NT2/D1 (cell line): ENCODE measurements at regions not wholly inside any gene's neighbourhood (a gene's known extent, or its start where the extent isn't known, plus 50 kb on each side); places are given as distances from the start of the nearest gene placed in this dataset.

ENCODE experiments used
- DNase-seq: peaks from one replicate; pipeline ENCODE4 v3.0.0-alpha.2; 2011; ENCODE audit warnings: low read depth, low spot score
- H3K27me3 ChIP-seq: 2 replicates; pipeline ENCODE4 v1.6.0; 2011; ENCODE audit warnings: mild to moderate bottlenecking; ENCODE audit not compliant: insufficient read length, insufficient read depth
- H3K36me3 ChIP-seq: 2 replicates; pipeline ENCODE4 v1.6.1; 2011; ENCODE audit warnings: mild to moderate bottlenecking, low read length, mixed read lengths; ENCODE audit not compliant: insufficient read depth, insufficient read length
- H3K4me1 ChIP-seq: 2 replicates; pipeline ENCODE4 v1.5.1; 2011; ENCODE audit not compliant: insufficient read depth, insufficient read length
- H3K4me3 ChIP-seq: 2 replicates; pipeline ENCODE4 v1.5.1; 2011; ENCODE audit warnings: low read depth; ENCODE audit not compliant: insufficient read length
- H3K9ac ChIP-seq: 2 replicates; pipeline ENCODE4 v1.6.0; 2011; ENCODE audit warnings: low read depth; ENCODE audit not compliant: insufficient read length
- H3K9me3 ChIP-seq: 2 replicates; pipeline ENCODE4 v1.5.1; 2011; ENCODE audit warnings: mild to moderate bottlenecking, low read length; ENCODE audit not compliant: insufficient read depth
- SUZ12 ChIP-seq: IDR thresholded peaks from 2 replicates; pipeline ENCODE4 v1.6.1; 2011; ENCODE audit not compliant: insufficient read length, insufficient read depth; ENCODE audit errors: extremely low read depth
- YY1 ChIP-seq: IDR thresholded peaks from 2 replicates; pipeline ENCODE4 v1.6.1; 2011; ENCODE audit not compliant: insufficient read length, insufficient read depth
- ZNF274 ChIP-seq: IDR thresholded peaks from 2 replicates; pipeline ENCODE4 v1.6.1; 2011; ENCODE audit warnings: mild to moderate bottlenecking, low read depth, low read length

- no peak for DNase-seq
- TF ChIP-seq YY1 (no peak), SUZ12 (no peak), ZNF274 (no peak)
- H3K9me3 ChIP-seq, result no peaks in the 10 kb centered on the region
- no peak overlapping the region for H3K4me3 ChIP-seq
- H3K9ac ChIP-seq, result no peak overlapping the region
- no peaks in the 10 kb centered on the region for H3K27me3 ChIP-seq
- H3K36me3 ChIP-seq, result no peaks in the 10 kb centered on the region
- H3K4me1 ChIP-seq, result no peaks in the 10 kb centered on the region
Observed at GRCh38 chr15:53884441-53884840, 93.8 kb upstream of the UNC13C start.

GRCh38 chr15:53882311-53882710 lies 95.9 kb upstream of the UNC13C start:
- DNase-seq, result no peak
- Histone ChIP-seq H3K9ac (no peak overlapping the region), H3K36me3 (no peaks in the 10 kb centered on the region), H3K27me3 (no peaks in the 10 kb centered on the region), H3K9me3 (no peaks in the 10 kb centered on the region), H3K4me1 (no peaks in the 10 kb centered on the region), H3K4me3 (no peak overlapping the region)
- no peak for TF ChIP-seq ZNF274
- no peak for TF ChIP-seq YY1
- no peak for TF ChIP-seq SUZ12

GRCh38 chr15:53880357-53880756 lies 97.9 kb upstream of the UNC13C start:
- Histone ChIP-seq H3K4me1 (no peaks in the 10 kb centered on the region), H3K9ac (no peak overlapping the region), H3K36me3 (no peaks in the 10 kb centered on the region), H3K4me3 (no peak overlapping the region), H3K27me3 (no peaks in the 10 kb centered on the region), H3K9me3 (no peaks in the 10 kb centered on the region)
- DNase-seq, result no peak
- TF ChIP-seq ZNF274, result no peak

DNA sequence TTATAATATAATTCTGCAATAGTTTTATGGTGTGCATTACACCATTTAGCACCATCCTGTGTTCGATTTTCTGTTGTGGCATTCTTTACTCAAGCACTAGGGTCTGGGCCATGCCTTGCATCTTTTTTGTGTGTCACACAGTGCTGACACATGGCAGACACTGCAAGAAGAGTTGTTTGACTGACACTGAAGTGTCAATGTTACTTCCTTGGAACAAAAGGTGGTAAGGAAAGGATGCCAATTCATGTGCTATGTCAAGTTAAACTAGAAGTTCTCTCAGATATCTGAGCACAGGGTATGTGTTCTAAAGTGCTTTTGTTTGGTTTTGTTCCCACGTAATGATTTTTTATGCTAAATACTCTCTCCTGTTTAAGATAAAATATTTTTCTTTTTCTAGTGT lies 102.5 kb upstream of the UNC13C start:
- no peaks in the 10 kb centered on the region for H3K36me3 ChIP-seq
- TF ChIP-seq YY1, result no peak
- no peak for TF ChIP-seq SUZ12
- no peak for TF ChIP-seq ZNF274
- no peaks in the 10 kb centered on the region for H3K4me1 ChIP-seq
- no peak for DNase-seq
- H3K9ac ChIP-seq, result no peak overlapping the region
- H3K9me3 ChIP-seq, result no peaks in the 10 kb centered on the region
- no peaks in the 10 kb centered on the region for H3K27me3 ChIP-seq
- H3K4me3 ChIP-seq, result no peak overlapping the region

- TF ChIP-seq ZNF274 (no peak), SUZ12 (no peak), YY1 (no peak)
- no peak for DNase-seq
- H3K4me3 ChIP-seq, result no peak overlapping the region
Observed at GRCh38 chr15:53875139-53875538, 103.1 kb upstream of the UNC13C start.

GRCh38 chr15:53872410-53872809 lies 105.8 kb upstream of the UNC13C start:
- H3K4me3 ChIP-seq, result no peak overlapping the region
- no peaks in the 10 kb centered on the region for H3K4me1 ChIP-seq
- H3K9ac ChIP-seq, result no peak overlapping the region
- H3K9me3 ChIP-seq, result peaks cover 22% of the 10 kb centered on the region
- TF ChIP-seq SUZ12, result no peak
- TF ChIP-seq ZNF274, result no peak
- TF ChIP-seq YY1, result no peak
- no peak for DNase-seq
- no peaks in the 10 kb centered on the region for H3K27me3 ChIP-seq
- H3K36me3 ChIP-seq, result no peaks in the 10 kb centered on the region

More at GRCh38 chr15:53875139-53875538, 103.1 kb upstream of the UNC13C start:
- Histone ChIP-seq H3K4me1 (no peaks in the 10 kb centered on the region), H3K9ac (no peak overlapping the region), H3K36me3 (no peaks in the 10 kb centered on the region), H3K9me3 (0 out of 2 replicates have a peak, but pooled peaks cover 2% of the 10 kb centered on the region), H3K27me3 (no peaks in the 10 kb centered on the region)

DNA sequence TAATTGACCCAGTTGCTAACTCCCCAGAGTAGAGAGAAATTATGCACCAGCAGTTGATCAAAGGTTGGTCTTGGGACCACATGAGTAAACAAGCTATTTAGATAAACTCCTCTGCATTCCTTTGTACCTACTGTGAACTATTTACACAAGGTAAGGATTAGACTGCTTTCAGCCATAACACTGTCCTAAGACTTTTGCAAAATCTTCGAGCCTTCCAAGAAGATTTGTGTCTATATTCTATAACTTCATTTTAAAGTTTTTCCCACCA lies 108.5 kb upstream of the UNC13C start:
- no peak overlapping the region for H3K4me3 ChIP-seq
- DNase-seq, result no peak
- H3K9me3 ChIP-seq, result peaks cover 22% of the 10 kb centered on the region
- H3K4me1 ChIP-seq, result no peaks in the 10 kb centered on the region
- no peak for TF ChIP-seq SUZ12
- TF ChIP-seq YY1, result no peak
- H3K9ac ChIP-seq, result no peak overlapping the region
- no peaks in the 10 kb centered on the region for H3K27me3 ChIP-seq
- no peaks in the 10 kb centered on the region for H3K36me3 ChIP-seq
